Bone marrow (tissue), 2 donors: ENCODE measurements at regions not wholly inside any gene's neighbourhood (a gene's known extent, or its start where the extent isn't known, plus 50 kb on each side); places are given as distances from the start of the nearest gene placed in this dataset.
"Not testable (repeated sequence)": the region's sequence is repeated elsewhere in the genome, so short reads cannot be mapped to it uniquely, and the experiment has no call there.

Source experiments
- DNase-seq, 2 donors: peaks; one replicate each; lab custom pipeline; 2025; lab: John Stamatoyannopoulos, UW

- DNase-seq, result no peak
Observed at GRCh38 chr4:188955066-188955465, 815.8 kb downstream of the TRIML1 start.

- no peak for DNase-seq
Observed at GRCh38 chr4:188956566-188956965, 817.3 kb downstream of the TRIML1 start.

GRCh38 chr4:188958346-188958745 lies 819.1 kb downstream of the TRIML1 start:
- DNase-seq, result no peak

DNA sequence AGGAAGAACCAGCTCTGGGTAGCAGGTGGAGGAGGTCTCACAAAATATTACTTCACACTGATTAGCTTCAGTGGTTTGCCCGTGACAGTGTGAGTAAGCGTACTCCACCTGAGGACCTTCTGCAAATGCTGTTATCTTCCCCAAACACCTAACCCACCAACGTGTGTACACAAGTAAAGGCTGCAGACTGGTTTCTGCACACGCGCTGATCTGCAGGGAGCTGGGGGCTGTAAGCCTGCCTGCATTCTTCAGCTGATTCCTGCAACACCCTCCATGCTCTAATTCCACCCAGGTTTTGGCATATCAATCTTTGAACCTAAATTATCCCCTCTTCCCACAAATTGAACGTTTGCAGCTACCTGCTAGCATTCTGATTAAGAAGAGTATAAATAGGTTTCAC lies 820.2 kb downstream of the TRIML1 start:
- DNase-seq, result no peak

DNA sequence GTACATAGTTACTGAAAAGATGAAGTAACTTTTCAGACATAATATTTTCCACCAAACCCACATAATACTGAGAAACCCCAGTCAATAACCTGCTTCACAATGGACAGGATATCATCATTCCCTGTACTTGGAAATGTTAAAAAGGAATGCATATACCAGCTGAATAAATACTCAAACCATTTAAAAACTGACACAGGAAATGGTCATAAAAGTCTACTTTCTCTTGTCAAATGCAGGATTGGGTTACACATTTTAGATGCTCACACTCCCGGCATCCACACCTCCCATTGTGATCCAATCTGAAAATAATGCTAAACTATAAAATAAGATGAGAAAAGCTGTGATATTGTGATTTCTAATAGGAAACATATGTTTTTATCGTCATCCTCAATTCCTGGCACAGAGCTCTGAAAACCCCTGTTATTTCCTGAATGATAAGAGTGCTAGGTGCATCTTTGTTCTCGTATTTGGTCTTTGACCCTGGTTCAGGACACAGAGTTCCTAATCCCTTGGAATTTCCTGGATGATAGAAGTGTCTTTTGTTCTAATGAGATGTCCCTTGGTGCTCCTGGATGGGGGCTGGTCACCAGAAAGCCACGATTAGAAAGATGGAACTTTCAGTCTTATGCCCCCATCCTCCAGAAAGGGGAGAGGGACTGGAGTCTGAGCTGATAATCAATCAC lies 821.3 kb downstream of the TRIML1 start:
- DNase-seq, result no peak

- DNase-seq, result no peak
Observed at GRCh38 chr4:188971125-188971524, 831.9 kb downstream of the TRIML1 start.

GRCh38 chr4:188975271-188975670 lies 836.0 kb downstream of the TRIML1 start:
- DNase-seq, result no peak

DNA sequence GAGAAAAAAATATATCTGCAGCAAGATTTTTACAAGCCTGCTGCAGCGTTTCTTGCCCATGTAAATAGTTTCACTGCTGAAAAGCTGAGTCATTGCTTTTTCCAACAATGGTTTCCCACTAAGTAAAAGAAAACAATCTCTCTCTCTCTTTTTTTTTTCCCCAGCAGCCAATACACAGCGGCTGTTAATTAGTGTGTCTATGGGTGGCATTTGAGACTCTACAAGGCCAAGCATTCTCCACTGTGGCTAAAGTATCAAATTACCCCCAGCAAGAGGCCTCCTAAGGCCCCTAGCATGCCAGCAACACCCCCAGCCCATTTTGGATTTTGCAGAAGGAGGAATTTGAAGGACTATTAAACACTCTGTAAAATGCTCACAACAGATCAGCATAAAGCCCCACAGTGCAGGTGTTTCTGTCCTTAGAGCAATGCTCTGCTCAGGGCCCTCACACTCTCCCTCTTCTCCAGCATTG lies 837.4 kb downstream of the TRIML1 start:
- no peak for DNase-seq

DNA sequence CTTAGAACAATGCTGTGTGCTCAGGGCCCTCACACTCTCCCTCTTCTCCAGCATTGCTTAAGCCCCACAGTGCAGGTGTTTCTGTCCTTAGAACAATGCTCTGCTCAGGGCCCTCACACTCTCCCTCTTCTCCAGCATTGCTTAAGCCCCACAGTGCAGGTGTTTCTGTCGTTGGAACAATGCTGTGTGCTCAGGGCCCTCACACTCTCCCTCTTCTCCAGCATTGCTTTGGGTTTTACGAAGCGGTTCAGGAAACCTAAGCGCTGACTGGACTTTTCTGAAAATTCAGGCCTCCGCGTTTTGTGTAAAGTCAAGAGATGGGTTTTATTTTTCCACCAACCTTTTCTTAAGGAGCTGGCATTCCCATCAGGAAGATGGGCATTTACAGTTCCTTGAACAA lies 838.0 kb downstream of the TRIML1 start:
- DNase-seq, result not testable (repeated sequence)

GRCh38 chr4:188984518-188984917 lies 845.3 kb downstream of the TRIML1 start:
- no peak for DNase-seq

DNA sequence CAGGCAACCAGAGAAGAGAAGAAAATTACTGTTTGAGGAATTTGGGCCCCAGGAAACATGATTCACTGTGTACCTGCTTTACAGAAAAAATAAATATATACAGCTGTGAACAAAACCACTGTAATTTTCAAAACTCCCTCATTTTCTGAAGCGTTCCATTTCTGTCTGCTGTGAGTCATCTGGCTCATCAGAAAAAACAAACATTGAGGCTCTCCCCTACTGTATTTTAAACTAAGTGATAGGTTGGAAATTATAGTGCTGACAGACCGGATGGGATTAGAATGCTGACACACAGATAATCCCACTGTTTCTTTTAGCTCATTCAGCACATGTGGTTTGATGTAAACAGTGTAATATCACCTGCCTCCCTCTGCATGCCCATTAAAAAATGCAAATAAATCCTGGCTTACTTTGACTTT lies 847.0 kb downstream of the TRIML1 start:
- DNase-seq, result no peak

DNA sequence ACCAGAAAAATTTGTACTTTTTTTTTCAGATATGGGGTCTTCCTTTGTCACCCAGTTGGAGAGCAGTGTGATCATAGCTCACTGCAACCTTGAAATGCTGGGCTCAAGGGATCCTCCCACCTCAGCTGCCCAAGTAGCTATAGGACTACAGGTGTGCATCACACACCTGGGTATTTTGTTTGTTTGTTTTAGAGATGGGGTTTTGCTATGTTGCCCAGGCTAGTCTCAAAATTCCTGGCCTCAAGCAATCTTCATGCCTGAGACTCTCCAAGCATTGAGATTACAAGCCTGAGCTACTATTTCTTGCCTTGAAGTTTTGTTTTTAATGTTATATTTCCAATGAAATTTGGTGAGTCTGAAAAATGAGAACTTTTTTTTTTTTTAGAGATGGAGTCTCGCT lies 847.8 kb downstream of the TRIML1 start:
- no peak for DNase-seq

DNA sequence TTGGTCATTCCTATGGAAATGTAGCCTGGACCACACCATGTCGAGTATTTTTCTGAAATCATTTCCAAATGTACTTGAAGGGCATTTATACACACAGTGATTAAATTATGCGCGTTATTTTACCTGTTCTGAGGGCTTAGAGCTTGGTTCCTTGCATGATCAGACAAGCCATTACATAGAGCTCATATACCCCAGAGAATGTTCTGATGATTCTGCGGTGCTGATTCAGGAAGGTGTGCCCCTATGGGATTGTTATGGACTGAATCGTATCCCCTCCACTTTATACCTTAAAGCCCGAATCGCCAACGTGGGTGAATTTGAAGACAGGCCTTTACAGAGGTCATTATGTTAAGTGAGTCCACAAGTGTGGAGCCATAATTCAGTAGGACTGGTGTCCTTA lies 848.9 kb downstream of the TRIML1 start:
- DNase-seq, result no peak

DNA sequence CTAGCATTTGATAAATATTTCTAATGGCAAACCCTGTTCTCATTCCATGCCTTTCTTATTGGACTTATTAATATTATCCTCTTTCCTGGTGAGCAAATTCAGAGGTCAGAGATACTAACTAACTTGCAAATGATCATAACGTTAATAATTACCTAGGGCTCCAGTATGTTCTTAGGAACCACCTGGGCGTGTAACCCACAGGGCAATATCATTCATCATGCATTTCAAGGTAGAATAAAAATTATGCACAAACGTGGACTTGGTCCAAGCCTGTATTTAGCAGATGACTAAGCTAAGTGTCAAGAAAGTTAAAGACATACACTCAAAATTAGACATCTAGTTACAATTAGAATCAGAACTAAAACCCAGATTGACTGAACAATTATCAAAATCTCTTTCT lies 850.1 kb downstream of the TRIML1 start:
- no peak for DNase-seq

DNA sequence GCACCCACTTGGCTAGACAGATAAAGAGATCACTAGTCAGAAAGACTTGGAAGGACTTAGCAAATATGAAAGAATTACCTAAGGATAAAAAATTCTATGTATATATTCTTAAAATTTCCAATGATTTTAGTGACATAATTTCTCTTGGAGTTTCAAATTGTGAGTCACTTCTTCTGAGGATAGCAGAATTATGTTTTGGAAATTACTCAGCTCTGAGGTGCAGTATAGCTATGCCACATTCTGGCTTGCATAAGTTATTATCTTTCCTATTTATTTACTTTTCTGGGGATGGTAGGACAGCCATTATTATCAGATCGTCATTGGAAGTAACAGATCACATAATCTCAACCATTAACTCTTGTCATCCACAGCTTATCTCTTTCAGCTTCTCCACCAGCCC lies 853.5 kb downstream of the TRIML1 start:
- DNase-seq, result no peak

GRCh38 chr4:188993871-188994270 lies 854.6 kb downstream of the TRIML1 start:
- DNase-seq, result no peak

DNA sequence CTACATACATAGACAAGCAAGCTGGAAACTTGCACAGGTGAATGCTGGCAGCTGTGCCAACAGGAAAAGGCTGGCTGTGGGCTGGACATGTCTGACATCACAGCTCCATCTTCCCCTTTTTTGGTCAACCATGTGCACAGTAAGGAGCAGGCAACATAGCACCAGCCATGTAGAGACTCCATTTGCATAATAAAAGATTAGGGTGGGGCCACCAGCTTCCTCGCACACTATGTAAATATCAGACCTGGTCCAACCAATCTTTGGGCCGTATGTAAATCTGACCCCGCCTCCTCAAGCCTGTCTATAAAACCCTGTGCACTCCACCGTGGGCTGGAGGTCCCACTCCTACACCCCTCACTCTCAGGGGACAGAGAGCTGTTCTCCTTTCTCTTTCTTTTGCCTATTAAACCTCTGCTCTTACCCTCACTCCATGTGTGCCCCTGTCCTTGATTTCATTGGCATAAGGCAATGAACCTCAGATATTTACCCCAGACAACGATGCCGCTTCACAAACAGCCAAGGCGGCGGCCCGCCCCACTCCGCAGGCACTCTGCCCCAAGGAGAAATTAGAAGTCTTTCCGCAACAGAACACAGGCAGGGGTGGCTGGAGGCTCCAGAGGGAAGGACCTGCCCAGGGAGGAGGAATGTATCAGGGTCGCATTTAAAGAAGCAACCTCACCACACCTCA lies 862.2 kb downstream of the TRIML1 start:
- DNase-seq, result no peak

GRCh38 chr4:189001971-189002450 lies 862.8 kb downstream of the TRIML1 start:
- no peak for DNase-seq

- DNase-seq, result no peak
Observed at GRCh38 chr4:189002475-189002874, 863.2 kb downstream of the TRIML1 start.

DNA sequence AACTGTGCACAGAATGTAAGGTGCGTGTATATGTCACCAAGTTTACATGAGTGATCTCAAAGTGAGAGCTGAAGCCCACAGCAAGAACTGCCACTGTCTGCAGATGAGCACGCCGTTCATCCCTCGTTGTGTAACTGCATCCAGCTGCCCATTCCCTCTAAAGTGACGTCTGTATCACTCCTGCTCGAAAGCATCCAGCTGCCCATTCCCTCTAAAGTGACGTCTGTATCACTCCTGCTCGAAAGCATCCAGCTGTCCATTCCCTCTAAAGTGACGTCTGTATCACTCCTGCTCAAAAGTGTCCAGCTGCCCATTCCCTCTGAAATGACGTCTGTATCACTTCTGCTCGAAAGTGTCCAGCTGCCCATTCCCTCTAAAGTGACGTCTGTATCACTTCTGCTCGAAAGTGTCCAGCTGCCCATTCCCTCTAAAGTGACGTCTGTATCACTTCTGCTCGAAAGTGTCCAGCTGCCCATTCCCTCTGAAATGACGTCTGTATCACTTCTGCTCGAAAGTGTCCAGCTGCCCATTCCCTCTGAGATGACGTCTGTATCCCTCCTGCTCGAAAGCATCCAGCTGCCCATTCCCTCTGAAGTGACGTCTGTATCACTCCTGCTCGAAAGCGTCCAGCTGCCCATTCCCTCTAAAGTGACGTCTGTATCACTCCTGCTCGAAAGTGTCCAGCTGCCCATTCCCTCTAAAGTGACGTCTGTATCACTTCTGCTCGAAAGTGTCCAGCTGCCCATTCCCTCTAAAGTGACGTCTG lies 871.4 kb downstream of the TRIML1 start:
- not testable (repeated sequence) for DNase-seq

GRCh38 chr4:189021831-189022230 lies 882.6 kb downstream of the TRIML1 start:
- no peak for DNase-seq

DNA sequence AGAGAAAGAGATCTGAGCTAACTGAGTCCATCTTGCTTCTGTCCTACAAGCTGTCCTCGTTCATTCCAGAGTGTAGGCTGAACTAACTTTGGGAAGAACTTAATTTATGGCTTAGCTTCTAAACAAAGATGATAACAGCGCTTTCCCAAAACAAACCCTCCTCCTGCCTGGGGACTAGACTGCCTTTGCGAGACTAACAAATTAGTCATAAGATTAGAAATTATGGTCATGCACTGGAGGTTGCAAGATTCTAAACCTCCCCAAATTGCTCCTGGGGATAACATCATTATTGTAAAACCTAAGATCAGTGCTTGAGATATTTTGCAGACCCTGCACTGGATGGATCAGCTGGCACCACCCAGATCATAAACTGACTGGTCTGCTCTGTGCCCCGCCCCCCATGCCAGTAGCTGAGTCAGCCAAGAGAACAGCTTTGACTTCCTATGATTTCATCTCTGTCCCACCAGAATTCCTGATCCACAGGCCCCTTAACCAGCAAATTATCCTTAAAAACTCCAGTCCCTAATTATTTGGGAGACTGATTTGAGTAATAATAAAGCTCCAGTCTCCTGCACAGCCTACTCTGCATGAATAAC lies 883.3 kb downstream of the TRIML1 start:
- no peak for DNase-seq
